H1 (cell line): ENCODE measurements at regions not wholly inside any gene's neighbourhood (a gene's known extent, or its start where the extent isn't known, plus 50 kb on each side); places are given as distances from the start of the nearest gene placed in this dataset.

Experiments used
- CTCF ChIP-seq, 3 experiments: IDR thresholded peaks; 1 replicate in 2 of 3; 2 replicates in 1 of 3; pipeline versions ENCODE4 v1.5.1 to v1.6.1; 2011; ENCODE audit warnings: low read length in 3 of 3, mild to moderate bottlenecking in 3 of 3, inconsistent platforms in 2 of 3, low read depth in 1 of 3, moderate library complexity in 1 of 3; ENCODE audit not compliant: insufficient read depth in 1 of 3; ENCODE audit errors: control extremely low read depth in 1 of 3
- EZH2 ChIP-seq: fragments of 200-600 bp; sonication (generic); IDR thresholded peaks from 2 replicates; pipeline ENCODE4 v1.7.1; 2012; ENCODE audit warnings: low read depth, mild to moderate bottlenecking, moderate library complexity, low read length, inconsistent platforms; ENCODE audit not compliant: severe bottlenecking
- POLR2AphosphoS5 ChIP-seq: IDR thresholded peaks from 2 replicates; pipeline ENCODE4 v1.6.1; 2011; ENCODE audit warnings: low read depth, low read length
- RBBP5 ChIP-seq: IDR thresholded peaks from 2 replicates; pipeline ENCODE4 v1.7.1; 2012; ENCODE audit warnings: low read depth, mild to moderate bottlenecking, inconsistent platforms, low read length, moderate library complexity, borderline replicate concordance
- SRF ChIP-seq: IDR thresholded peaks from 2 replicates; pipeline ENCODE4 v1.6.1; 2011; ENCODE audit warnings: mild to moderate bottlenecking, low read depth, low read length, moderate library complexity

GRCh38 chr1:104329278-104329677, 579.6 kb downstream of the AMY1C start:
- TF ChIP-seq CTCF (IDR thresholded peaks at IDR 0.05; ENCODE audit: control extremely low read depth in 1 of 3, insufficient read depth in 1 of 3, low read depth in 1 of 3, low read length in 3 of 3) (no peak), EZH2 (no peak), RBBP5 (no peak), POLR2AphosphoS5 (no peak), SRF (no peak)
